Left ventricle myocardium superior (tissue), 1 donor: ENCODE measurements at regions not wholly inside any gene's neighbourhood (a gene's known extent, or its start where the extent isn't known, plus 50 kb on each side); places are given as distances from the start of the nearest gene placed in this dataset.
"Not testable (repeated sequence)": the region's sequence is repeated elsewhere in the genome, so short reads cannot be mapped to it uniquely, and the experiment has no call there.

Experiments
- ATAC-seq: fragments of 200-7000 bp; cut with Tn5 transposase; one replicate; pipeline ENCODE4 v1.9.1; 2020; ENCODE audit warnings: mild to moderate bottlenecking, moderate library complexity
- DNase-seq: peaks from one replicate; pipeline ENCODE4 v3.0.0-alpha.2; 2020
- intact Hi-C: fragments of 100-400 bp; cut with micrococcal nuclease; formaldehyde crosslinking; loops from one replicate; pipeline ENCODE4 v1.11.0; 2022
- donor health status: DM: no; HTN: yes; CAD: no; lungs with severe emphysema.

GRCh38 chr15:24733659-24734058, 58.1 kb downstream of the NPAP1 start:
- ATAC-seq (no peak), DNase-seq (no peak)
- intact Hi-C loops = no loop called here

- DNase-seq (no peak), ATAC-seq (no peak)
- intact Hi-C loops = no loop called here
Measured at GRCh38 chr15:24734396-24734795, 58.8 kb downstream of the NPAP1 start.

- ATAC-seq = no peak
- no peak for DNase-seq
- intact Hi-C loops = no loop called here
Measured at GRCh38 chr15:24745290-24745689, 69.7 kb downstream of the NPAP1 start.

- intact Hi-C loops = no loop called here
- ATAC-seq = no peak
- DNase-seq = no peak
Measured at GRCh38 chr15:24746094-24746493, 70.5 kb downstream of the NPAP1 start.

GRCh38 chr15:24747376-24747775, 71.8 kb downstream of the NPAP1 start:
- ATAC-seq = no peak
- intact Hi-C loops = no loop called here
- no peak for DNase-seq

GRCh38 chr15:24748812-24749439, 73.4 kb downstream of the NPAP1 start:
- DNase-seq (no peak), ATAC-seq (no peak)
- intact Hi-C loops = no loop called here

- DNase-seq (no peak), ATAC-seq (no peak)
- intact Hi-C loops = no loop called here
Measured at GRCh38 chr15:24752354-24752753, 76.8 kb downstream of the NPAP1 start.

GRCh38 chr15:24756101-24756500, 80.5 kb downstream of the NPAP1 start:
- ATAC-seq = no peak

GRCh38 chr15:24760066-24760465, 84.5 kb downstream of the NPAP1 start:
- intact Hi-C loops = no loop called here
- DNase-seq = no peak
- no peak for ATAC-seq

More at GRCh38 chr15:24756101-24756500, 80.5 kb downstream of the NPAP1 start:
- intact Hi-C loops = no loop called here
- no peak for DNase-seq

GRCh38 chr15:24761704-24762302, 86.2 kb downstream of the NPAP1 start:
- intact Hi-C loops = no loop called here
- DNase-seq (no peak), ATAC-seq (no peak)

GRCh38 chr15:24763891-24764290, 88.3 kb downstream of the NPAP1 start:
- no peak for DNase-seq
- ATAC-seq = no peak
- intact Hi-C loops = no loop called here

GRCh38 chr15:24764375-24765171, 89.0 kb downstream of the NPAP1 start:
- DNase-seq = no peak
- ATAC-seq = no peak
- intact Hi-C loops = no loop called here

- no peak for DNase-seq
- intact Hi-C loops = no loop called here
Measured at GRCh38 chr15:24766511-24767133, 91.0 kb downstream of the NPAP1 start.

GRCh38 chr15:24772266-24772665, 96.7 kb downstream of the NPAP1 start:
- DNase-seq (no peak), ATAC-seq (no peak)
- intact Hi-C loops = no loop called here

More at GRCh38 chr15:24766511-24767133, 91.0 kb downstream of the NPAP1 start:
- ATAC-seq = no peak

GRCh38 chr15:24772686-24773373, 97.3 kb downstream of the NPAP1 start:
- intact Hi-C loops = no loop called here
- ATAC-seq (peak; percentile 100), DNase-seq (peak; percentile 82)

GRCh38 chr15:24777307-24777706, 101.7 kb downstream of the NPAP1 start:
- ATAC-seq (no peak), DNase-seq (no peak)
- intact Hi-C loops = no loop called here

- intact Hi-C loops = loop anchor here (5.0 kb wide), 1 partner anchor 93 kb away; no protein-coding TSS in a partner anchor
- no peak for ATAC-seq
- DNase-seq = no peak
Measured at GRCh38 chr15:24784506-24784905, 108.9 kb downstream of the NPAP1 start.

- intact Hi-C loops = no loop called here
- no peak for DNase-seq
- no peak for ATAC-seq
Measured at GRCh38 chr15:24786347-24786746, 110.8 kb downstream of the NPAP1 start.

- ATAC-seq, intact Hi-C loops, DNase-seq: not testable (repeated sequence)
Measured at GRCh38 chr15:24802624-24803023, 127.0 kb downstream of the NPAP1 start.
